Small intestine (tissue), 7 donors: ENCODE measurements at regions not wholly inside any gene's neighbourhood (a gene's known extent, or its start where the extent isn't known, plus 50 kb on each side); places are given as distances from the start of the nearest gene placed in this dataset.
"Not testable (repeated sequence)": the region's sequence is repeated elsewhere in the genome, so short reads cannot be mapped to it uniquely, and the experiment has no call there.

ENCODE experiments used
- DNase-seq, 2 donors: peaks; one replicate each; pipeline versions ENCODE4 v3.0.0 to v3.0.0-alpha.2; 2013
- FAIRE-seq: peaks from 2 replicates; lab custom pipeline; 2012; peaks lifted over from hg19 to GRCh38; lab: Jason Lieb, UNC
- H3K27ac ChIP-seq, 3 donors: one replicate each; pipeline ENCODE4 v1.5.1; 2013; ENCODE audit warnings: low read length in 2 of 3, mild to moderate bottlenecking in 2 of 3, control low read depth in 1 of 3, inconsistent platforms in 1 of 3, low read depth in 1 of 3, moderate library complexity in 1 of 3
- H3K27me3 ChIP-seq, 3 donors: one replicate each; pipeline ENCODE4 v1.6.1; 2013; ENCODE audit warnings: low read length in 3 of 3, inconsistent platforms in 1 of 3; ENCODE audit not compliant: control insufficient read depth in 3 of 3, insufficient read depth in 3 of 3
- H3K36me3 ChIP-seq, 3 donors: one replicate each; pipeline ENCODE4 v1.6.1; 2013; ENCODE audit warnings: low read length in 3 of 3, inconsistent platforms in 1 of 3, low read depth in 1 of 3, mild to moderate bottlenecking in 1 of 3, moderate library complexity in 1 of 3; ENCODE audit not compliant: control insufficient read depth in 3 of 3, insufficient read depth in 2 of 3
- H3K4me1 ChIP-seq, 3 donors: one replicate each; pipeline ENCODE4 v1.6.1; 2013; ENCODE audit warnings: low read length in 2 of 3, inconsistent platforms in 1 of 3, low read depth in 1 of 3, mild to moderate bottlenecking in 1 of 3, moderate library complexity in 1 of 3; ENCODE audit not compliant: control insufficient read depth in 3 of 3, insufficient read depth in 2 of 3
- H3K4me3 ChIP-seq, 3 donors: one replicate each; pipeline ENCODE4 v1.5.1; 2013; ENCODE audit warnings: low read length in 3 of 3, control low read depth in 1 of 3, inconsistent platforms in 1 of 3, low read depth in 1 of 3, mild to moderate bottlenecking in 1 of 3, moderate library complexity in 1 of 3
- H3K9me3 ChIP-seq, 2 donors: one replicate each; pipeline ENCODE4 v1.6.1; 2013; ENCODE audit warnings: low read depth in 1 of 2, low read length in 1 of 2; ENCODE audit not compliant: control insufficient read depth in 2 of 2, insufficient read depth in 1 of 2
- WGBS, 3 donors: extraction: QIAGEN DNeasy Blood & Tissue Kit; methylation state at CpG; one replicate each; pipeline ENCODE4 v1.1.7; 2013; 5-methylcytosine and 5-hydroxymethylcytosine counted together
- donor health status: healthy with polysubstance abuse.
- donor health status: control.
- donor health status: control.
- donor health status: Bipolar disorder and iron deficiency.
- donor health status: healthy.

DNA sequence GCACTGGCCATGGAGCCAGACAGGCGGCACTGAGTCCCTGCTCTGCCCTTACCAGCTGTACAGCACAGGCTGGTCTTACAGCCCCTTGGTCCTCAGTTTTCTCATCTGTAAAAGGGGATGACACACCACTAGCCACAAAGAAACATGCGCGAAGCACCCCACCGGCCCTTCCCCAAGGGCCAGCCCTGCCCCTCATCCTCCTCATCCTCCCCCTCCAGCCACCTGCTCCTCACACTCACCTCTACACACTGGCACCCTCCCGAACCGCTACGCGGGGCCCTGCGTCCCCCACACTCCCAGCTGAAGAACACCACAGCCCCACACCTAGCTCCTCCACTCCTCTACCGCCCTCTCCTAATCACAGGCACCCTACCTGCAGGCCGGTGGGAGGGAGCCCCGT lies 138.4 kb downstream of the TNFRSF13B start:
- H3K4me1 ChIP-seq, H3K4me3 ChIP-seq, DNase-seq, FAIRE-seq, H3K36me3 ChIP-seq, H3K9me3 ChIP-seq, H3K27ac ChIP-seq, H3K27me3 ChIP-seq: not testable (repeated sequence)
- WGBS, 3 donors: 67 to 88% (median 82%) methylated on average over 3 to 7 of the region's 12 CpGs

DNA sequence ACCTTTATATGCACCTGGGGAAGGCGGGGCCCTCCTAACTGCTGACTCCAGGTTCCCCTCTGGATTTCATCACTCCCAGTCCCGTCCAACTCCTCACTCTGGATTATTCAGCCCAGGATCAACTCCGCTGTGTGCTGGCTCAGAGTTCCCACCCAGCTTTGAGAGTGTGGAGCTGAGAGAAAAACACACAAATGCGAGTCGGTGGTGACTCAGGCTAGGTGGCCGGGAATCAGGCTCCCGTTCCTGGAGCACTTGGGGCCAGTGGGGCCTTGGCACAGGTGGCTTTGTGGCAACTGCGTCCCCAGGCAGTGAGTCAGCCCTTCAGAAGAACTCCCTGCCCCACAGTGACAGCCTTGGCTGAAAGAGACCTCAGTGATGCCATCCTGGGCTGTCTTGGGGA lies 139.1 kb downstream of the TNFRSF13B start:
- H3K27me3 ChIP-seq, H3K27ac ChIP-seq, FAIRE-seq, H3K4me1 ChIP-seq, H3K4me3 ChIP-seq, DNase-seq, H3K36me3 ChIP-seq, H3K9me3 ChIP-seq: not testable (repeated sequence)
- 14 to 56% (median 52%) methylated on average over 5 of the region's 8 CpGs for WGBS, 3 donors

DNA sequence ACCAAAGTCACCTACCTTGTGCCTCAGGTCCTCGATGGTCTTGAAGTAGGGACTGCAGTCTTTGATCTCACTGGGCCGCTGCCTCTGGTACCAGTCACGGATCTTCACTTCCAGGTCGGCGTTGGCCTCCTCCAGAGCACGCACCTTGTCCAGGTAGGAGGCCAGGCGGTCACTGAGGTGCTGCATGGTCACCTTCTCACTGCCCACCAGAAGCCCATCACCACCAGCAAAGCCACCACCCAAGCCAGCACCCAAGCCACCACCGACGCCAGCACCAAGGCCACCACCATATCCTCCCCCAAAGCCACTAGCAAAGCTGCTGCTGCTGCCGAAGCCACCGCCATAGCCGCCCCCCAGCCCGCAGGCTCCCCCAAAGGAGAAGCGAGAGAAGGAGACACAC lies 139.7 kb downstream of the TNFRSF13B start:
- not testable (repeated sequence) for DNase-seq, H3K4me3 ChIP-seq, H3K4me1 ChIP-seq, H3K27me3 ChIP-seq, H3K36me3 ChIP-seq, H3K9me3 ChIP-seq, H3K27ac ChIP-seq, FAIRE-seq
- 78 to 87% (median 85%) methylated on average over 6 to 12 of the region's 14 CpGs for WGBS, 3 donors

DNA sequence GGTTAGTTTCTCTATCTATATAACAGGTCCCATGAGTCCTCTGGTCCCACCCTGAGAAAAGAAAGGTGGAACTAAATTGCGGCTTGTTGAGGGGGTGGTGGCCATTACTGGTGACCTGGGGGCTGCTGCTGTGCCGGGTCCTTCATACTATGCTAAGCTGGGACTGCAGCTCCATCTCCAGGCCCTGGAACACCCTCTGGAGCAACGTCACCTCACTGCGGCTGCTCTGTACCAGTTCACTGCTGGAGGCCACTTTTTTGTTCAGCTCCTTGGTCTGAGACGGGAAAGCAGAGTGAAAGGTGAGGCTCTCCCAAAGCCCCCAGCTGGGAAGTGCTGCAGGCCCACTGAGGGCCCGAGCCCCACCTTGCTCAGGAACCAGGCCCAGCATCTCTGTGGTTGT lies 140.7 kb downstream of the CCDC144A start:
- H3K27ac ChIP-seq, H3K27me3 ChIP-seq, H3K36me3 ChIP-seq, H3K4me3 ChIP-seq, FAIRE-seq, DNase-seq, H3K4me1 ChIP-seq, H3K9me3 ChIP-seq: not testable (repeated sequence)
- 62 to 83% (median 78%) methylated on average over 3 to 6 of the region's 6 CpGs for WGBS, 3 donors

DNA sequence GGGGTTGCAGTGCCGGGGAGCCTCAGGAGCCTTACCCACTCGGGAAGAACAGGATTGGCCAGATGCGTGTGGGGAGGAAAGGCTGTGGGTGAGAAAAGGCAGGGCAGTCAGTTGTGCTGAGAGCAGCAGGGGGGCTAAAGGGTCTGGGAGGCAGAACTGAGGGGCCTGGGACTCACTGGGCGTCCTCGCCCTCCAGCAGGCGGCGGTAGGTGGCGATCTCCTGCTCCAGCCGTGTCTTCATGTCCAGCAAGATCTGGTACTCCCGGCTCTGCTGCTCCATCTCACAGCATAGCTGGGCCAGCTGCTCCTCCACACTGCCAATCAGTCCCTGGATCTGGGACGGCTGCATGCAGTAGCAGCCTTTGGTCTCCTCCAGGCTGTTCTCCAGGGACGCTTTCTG lies 140.2 kb downstream of the CCDC144A start:
- WGBS, 3 donors: 0 to 28% (median 27%) methylated on average over 1 to 2 of the region's 12 CpGs
- H3K27me3 ChIP-seq: not testable (repeated sequence)

More for the DNA sequence above, 140.2 kb downstream of the CCDC144A start:
- not testable (repeated sequence) for H3K4me1 ChIP-seq, DNase-seq, FAIRE-seq, H3K36me3 ChIP-seq, H3K27ac ChIP-seq, H3K4me3 ChIP-seq, H3K9me3 ChIP-seq
